ENCODE measurements at regions not wholly inside any gene's neighbourhood (a gene's known extent, or its start where the extent isn't known, plus 50 kb on each side); places are given as distances from the start of the nearest gene placed in this dataset.
"Not testable (repeated sequence)": the region's sequence is repeated elsewhere in the genome, so short reads cannot be mapped to it uniquely, and the experiment has no call there.

DNA sequence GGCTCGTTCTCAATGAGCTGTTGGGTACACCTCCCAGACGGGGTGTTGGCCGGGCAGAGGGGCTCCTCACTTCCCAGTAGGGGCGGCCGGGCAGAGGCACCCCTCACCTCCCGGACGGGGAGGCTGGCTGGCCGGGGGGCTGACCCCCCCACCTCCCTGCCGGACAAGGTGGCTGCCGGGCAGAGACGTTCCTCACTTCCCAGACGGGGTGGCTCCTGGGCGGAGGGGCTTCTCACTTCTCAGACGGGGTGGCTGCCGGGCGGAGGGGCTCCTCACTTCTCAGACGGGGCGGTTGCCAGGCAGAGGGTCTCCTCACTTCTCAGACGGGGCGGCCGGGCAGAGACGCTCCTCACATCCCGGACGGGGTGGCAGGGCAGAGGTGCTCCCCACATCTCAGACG is 160.7 kb downstream of the POTEC start:
- H3K27ac ChIP-seq; POLR2A ChIA-PET (ENCODE audit: low non-redundant PET); CTCF ChIA-PET; DNase-seq (ENCODE audit: low spot score): not testable (repeated sequence)

- H3K27ac ChIP-seq; CTCF ChIA-PET; DNase-seq (ENCODE audit: low spot score); POLR2A ChIA-PET (ENCODE audit: low non-redundant PET): not testable (repeated sequence)
Observed at GRCh38 chr18:14379489-14379888, 163.9 kb downstream of the POTEC start.

- H3K27ac ChIP-seq; POLR2A ChIA-PET (ENCODE audit: low non-redundant PET); DNase-seq (ENCODE audit: low spot score); CTCF ChIA-PET: not testable (repeated sequence)
Observed at GRCh38 chr18:14378376-14378775, 165.0 kb downstream of the POTEC start.

DNA sequence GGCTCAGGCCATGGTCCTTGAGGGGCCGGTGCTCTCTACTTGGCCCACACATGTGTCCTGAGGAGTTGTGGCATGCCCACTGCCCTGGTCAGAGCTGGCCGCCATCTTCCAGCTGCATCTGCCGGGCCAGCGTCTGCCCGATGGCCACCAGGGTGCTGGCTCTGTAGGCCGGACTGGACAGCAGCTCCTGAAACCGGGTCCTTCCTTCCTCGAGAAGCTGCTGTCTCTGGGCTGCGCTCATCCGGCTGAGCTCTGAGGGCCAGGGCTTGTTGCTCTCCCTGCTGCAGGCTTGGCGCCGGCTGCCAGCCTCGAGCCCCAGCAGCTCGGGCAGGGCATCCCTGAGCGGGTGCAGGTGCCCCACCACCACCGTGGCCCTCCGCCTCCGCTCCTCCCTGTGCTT is 182.1 kb downstream of the POTEC start:
- CTCF ChIA-PET; POLR2A ChIA-PET (ENCODE audit: low non-redundant PET); DNase-seq (ENCODE audit: low spot score); H3K27ac ChIP-seq: not testable (repeated sequence)

DNA sequence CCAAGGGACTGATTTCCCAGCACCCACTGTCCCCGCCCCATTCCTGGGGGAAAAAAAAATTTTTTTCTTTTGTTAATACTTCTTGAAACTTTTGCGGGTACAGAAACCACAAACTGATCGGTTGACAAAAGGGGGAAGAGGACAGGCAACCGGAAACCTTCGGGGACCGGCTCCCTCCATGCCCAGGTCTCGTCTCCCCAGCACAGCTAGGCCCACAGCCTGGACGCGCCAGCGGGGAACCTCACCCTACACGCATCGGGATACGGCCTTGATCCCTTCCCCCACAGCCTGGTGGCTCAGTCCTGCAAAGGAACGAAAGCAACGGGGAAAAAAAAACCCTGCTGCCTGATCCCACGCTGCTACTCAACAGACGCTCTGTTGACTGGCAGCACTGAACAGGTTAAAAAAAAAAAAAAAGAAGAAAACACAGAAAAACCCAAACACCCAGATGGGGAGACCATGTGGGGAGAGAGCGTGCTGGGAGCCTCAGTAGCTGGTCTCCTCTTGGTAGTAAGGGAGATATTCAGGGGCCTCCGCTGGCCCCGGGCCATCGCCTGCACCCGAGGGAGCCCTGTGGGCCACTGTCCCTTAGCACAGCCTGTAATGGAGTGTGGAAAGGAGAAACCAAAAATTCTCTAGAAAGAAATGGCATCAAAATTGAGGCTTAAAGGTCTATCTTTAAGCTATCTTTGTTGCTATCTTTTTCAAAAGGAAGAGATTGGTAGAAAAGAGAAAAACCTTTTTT is 185.7 kb downstream of the POTEC start:
- POLR2A ChIA-PET (ENCODE audit: low non-redundant PET); CTCF ChIA-PET; DNase-seq (ENCODE audit: low spot score); H3K27ac ChIP-seq: not testable (repeated sequence)

GRCh38 chr18:14342170-14342569 is 201.2 kb downstream of the POTEC start:
- CTCF ChIA-PET; DNase-seq (ENCODE audit: low spot score); H3K27ac ChIP-seq; POLR2A ChIA-PET (ENCODE audit: low non-redundant PET): not testable (repeated sequence)

DNA sequence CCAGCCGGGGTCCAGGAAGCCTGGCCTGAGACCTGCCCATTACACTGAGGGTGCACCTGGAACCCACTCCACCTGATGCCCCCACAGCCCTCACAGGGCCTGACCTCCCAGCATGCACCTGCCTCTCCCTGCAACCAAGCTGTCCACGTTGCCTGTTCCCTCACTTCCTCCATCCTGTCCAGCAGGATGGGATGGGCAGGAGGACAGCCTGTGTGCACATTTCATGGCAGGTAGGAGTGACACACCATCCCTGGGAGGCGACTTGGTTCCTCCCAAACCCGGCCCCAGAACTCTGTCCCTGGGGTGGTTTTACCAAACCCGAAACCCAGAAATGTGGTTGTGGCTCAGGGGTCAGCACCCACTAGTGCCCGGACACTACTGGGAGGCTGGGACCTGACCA is 203.8 kb upstream of the ZNF519 start:
- CTCF ChIA-PET; H3K27ac ChIP-seq; DNase-seq (ENCODE audit: low spot score); POLR2A ChIA-PET (ENCODE audit: low non-redundant PET): not testable (repeated sequence)

- DNase-seq (ENCODE audit: low spot score); POLR2A ChIA-PET (ENCODE audit: low non-redundant PET); H3K27ac ChIP-seq; CTCF ChIA-PET: not testable (repeated sequence)
Observed at GRCh38 chr18:14321217-14321616, 189.0 kb upstream of the ZNF519 start.

DNA sequence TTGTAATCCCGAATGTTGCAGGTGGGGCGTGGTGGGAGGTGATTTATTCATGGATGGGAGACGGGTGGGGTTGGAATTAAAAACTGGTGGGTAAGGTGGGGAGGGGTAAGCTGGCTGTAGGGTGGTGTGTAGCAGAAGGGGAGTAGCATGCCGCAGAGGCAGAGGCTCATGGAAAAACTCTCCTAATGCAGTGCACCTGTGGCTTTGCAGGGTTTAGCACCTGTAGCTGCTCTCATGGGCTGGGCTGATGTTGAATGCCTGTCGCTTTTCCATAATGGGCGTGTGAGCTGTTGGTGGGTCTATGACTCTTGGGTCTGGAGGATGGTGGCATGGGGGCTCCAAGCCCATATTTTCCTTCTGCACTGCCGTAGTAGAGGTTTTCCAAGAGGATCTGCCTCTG is 169.0 kb upstream of the ZNF519 start:
- H3K27ac ChIP-seq; POLR2A ChIA-PET (ENCODE audit: low non-redundant PET); CTCF ChIA-PET; DNase-seq (ENCODE audit: low spot score): not testable (repeated sequence)

DNA sequence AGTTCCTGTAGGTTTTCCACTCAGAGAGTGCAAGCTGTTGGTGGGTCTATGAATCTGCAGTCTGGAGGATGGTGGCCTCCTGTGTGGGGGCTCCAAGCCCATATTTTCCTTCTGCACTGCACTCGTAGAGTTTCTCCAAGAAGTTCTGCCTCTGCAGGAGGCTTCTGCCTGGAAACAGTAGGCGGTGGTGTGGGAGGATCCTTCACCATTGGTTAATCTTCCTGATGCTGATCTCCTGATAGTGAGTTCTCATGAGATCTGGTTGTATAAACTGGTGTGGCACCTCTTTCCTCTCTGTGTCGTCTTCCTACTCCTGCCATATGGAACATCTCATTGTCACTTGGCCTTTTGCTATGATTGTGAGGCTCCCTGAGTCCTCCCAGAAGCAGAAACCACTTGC is 162.8 kb upstream of the ZNF519 start:
- POLR2A ChIA-PET (ENCODE audit: low non-redundant PET); CTCF ChIA-PET; H3K27ac ChIP-seq; DNase-seq (ENCODE audit: low spot score): not testable (repeated sequence)

- DNase-seq (ENCODE audit: low spot score), result no peak
- ChIA-PET POLR2A (ENCODE audit: low non-redundant PET) (no interaction called here), CTCF (no interaction called here)
- no peak overlapping the region for H3K27ac ChIP-seq
- TF ChIP-seq CTCF (conservative IDR thresholded peaks at IDR 0.05; ENCODE audit: low read depth), result no peak
Observed at GRCh38 chr18:14285053-14285452, 152.8 kb upstream of the ZNF519 start.

DNA sequence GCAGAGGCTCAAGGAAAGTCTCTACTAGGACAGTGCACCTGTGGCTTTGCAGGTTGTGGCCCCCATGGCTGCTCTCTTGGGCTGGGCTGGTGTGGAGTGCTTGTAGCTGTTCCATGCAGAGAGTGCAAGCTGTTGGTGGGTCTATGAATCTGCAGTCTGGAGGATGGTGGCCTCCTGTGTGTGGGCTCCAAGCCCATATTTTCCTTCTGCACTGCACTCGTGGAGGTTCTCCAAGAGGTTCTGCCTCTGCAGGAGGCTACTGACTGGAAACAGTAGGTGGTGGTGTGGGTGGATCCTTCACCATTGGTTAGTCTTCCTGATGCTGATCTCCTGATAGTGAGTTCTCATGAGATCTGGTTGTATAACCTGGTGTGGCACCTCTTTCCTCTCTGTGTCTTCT is 143.2 kb upstream of the ZNF519 start:
- DNase-seq (ENCODE audit: low spot score); CTCF ChIA-PET; POLR2A ChIA-PET (ENCODE audit: low non-redundant PET); H3K27ac ChIP-seq: not testable (repeated sequence)

- DNase-seq (ENCODE audit: low spot score); CTCF ChIA-PET; POLR2A ChIA-PET (ENCODE audit: low non-redundant PET); H3K27ac ChIP-seq: not testable (repeated sequence)
Observed at GRCh38 chr18:14265637-14266410, 133.6 kb upstream of the ZNF519 start.

DNA sequence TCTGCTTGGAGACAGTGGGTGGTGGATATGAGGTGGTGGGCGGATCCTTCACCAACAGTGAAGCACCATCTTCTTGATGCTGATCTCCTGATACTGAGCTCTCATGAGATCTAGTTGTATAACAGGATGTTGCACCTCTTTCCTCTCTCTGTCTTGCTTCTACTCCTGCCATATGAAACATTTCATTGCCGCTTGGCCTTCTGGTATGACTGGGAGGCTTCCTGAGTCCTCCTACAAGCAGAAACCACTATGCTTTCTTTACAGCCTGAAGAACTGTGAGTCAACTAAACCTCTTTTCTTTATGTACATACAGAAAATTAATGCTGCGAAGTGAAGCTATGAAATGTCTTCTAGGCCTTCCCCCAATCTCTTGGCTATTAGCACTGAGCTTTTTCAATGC is 130.6 kb upstream of the ZNF519 start:
- CTCF ChIA-PET; H3K27ac ChIP-seq; POLR2A ChIA-PET (ENCODE audit: low non-redundant PET); DNase-seq (ENCODE audit: low spot score): not testable (repeated sequence)

DNA sequence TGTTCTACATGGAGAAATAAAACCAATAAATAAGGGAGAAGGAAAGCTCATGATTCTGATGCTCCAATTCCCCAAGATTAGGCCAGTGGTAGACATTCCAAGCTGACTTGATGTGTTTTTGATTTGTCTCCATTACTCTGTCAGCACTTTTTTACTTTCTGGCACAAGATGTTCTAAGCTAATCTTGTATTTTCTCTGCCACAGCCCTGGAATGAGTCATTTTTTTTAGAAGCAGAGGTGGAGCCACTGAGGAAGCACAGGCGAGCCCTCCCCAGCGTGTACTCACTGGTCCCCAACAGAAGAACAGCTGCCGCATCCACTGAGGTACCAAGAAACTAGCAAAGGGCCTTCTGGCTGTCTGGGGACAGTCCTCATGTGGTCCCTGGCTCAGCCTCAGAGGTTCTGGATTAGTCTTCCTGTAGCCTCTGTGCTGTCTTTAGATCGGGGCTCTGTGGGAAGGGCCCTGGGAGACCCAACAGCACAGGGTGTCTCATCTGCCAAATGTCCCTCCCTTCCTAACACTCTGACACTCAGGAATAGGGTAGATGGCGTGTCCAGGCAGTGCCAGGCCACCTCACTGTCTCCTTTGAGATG is 117.9 kb upstream of the ZNF519 start:
- POLR2A ChIA-PET (ENCODE audit: low non-redundant PET); DNase-seq (ENCODE audit: low spot score); CTCF ChIA-PET; H3K27ac ChIP-seq: not testable (repeated sequence)

GRCh38 chr18:14239224-14239623 is 107.0 kb upstream of the ZNF519 start:
- CTCF ChIA-PET; POLR2A ChIA-PET (ENCODE audit: low non-redundant PET); DNase-seq (ENCODE audit: low spot score); H3K27ac ChIP-seq: not testable (repeated sequence)
